Keratinocyte (primary cell): ENCODE measurements at regions not wholly inside any gene's neighbourhood (a gene's known extent, or its start where the extent isn't known, plus 50 kb on each side); places are given as distances from the start of the nearest gene placed in this dataset.

Experiments
- DNase-seq: peaks from one replicate; pipeline ENCODE4 v3.0.0-alpha.2; 2011; ENCODE audit warnings: low read depth, missing footprints, low spot score
- FAIRE-seq: peaks from 2 replicates; lab custom pipeline; 2011; peaks lifted over from hg19 to GRCh38; lab: Jason Lieb, UNC
- H2AFZ ChIP-seq: 2 replicates; pipeline ENCODE4 v1.6.0; 2012; ENCODE audit warnings: low read length, control low read depth, inconsistent platforms; ENCODE audit not compliant: control insufficient read depth
- H3K27ac ChIP-seq: 2 replicates; pipeline ENCODE4 v1.5.1; 2011; ENCODE audit warnings: low read length; ENCODE audit not compliant: control insufficient read depth, insufficient read depth
- H3K27me3 ChIP-seq: 3 replicates; pipeline ENCODE4 v1.6.0; 2011; ENCODE audit warnings: low read length; ENCODE audit not compliant: control insufficient read depth, insufficient read depth; ENCODE audit errors: extremely low read depth
- H3K36me3 ChIP-seq, 2 experiments: 2 replicates in 1 of 2; 3 replicates in 1 of 2; pipeline ENCODE4 v1.5.1; 2011; ENCODE audit warnings: low read length in 2 of 2, mild to moderate bottlenecking in 1 of 2; ENCODE audit not compliant: control insufficient read depth in 2 of 2, insufficient read depth in 2 of 2; ENCODE audit errors: extremely low read depth in 1 of 2
- H3K4me1 ChIP-seq: 3 replicates; pipeline ENCODE4 v1.5.1; 2011; ENCODE audit warnings: low read length; ENCODE audit not compliant: control insufficient read depth, insufficient read depth; ENCODE audit errors: extremely low read depth
- H3K4me2 ChIP-seq: 3 replicates; pipeline ENCODE4 v1.6.0; 2011; ENCODE audit warnings: low read depth, low read length; ENCODE audit not compliant: control insufficient read depth, insufficient read depth; ENCODE audit errors: extremely low read depth
- H3K4me3 ChIP-seq, 3 experiments: fragments of 200-600 bp in 1 of 3; sonication (generic) in 1 of 3; 2 replicates in 2 of 3; 3 replicates in 1 of 3; pipeline ENCODE4 v1.5.1; 2011 to 2016; ENCODE audit warnings: low read length in 3 of 3, mild to moderate bottlenecking in 3 of 3, control low read depth in 2 of 3, inconsistent platforms in 1 of 3, low read depth in 1 of 3, mixed read lengths in 1 of 3, mixed run types in 1 of 3, moderate library complexity in 1 of 3; ENCODE audit not compliant: control insufficient read depth in 2 of 3, insufficient read depth in 2 of 3; ENCODE audit errors: extremely low read depth in 1 of 3
- H3K79me2 ChIP-seq: 2 replicates; pipeline ENCODE4 v1.6.0; 2012; ENCODE audit warnings: low read length; ENCODE audit not compliant: control insufficient read depth, insufficient read depth
- H3K9ac ChIP-seq: 3 replicates; pipeline ENCODE4 v1.6.0; 2011; ENCODE audit warnings: low read length; ENCODE audit not compliant: control insufficient read depth, insufficient read depth; ENCODE audit errors: extremely low read depth
- H3K9me1 ChIP-seq: 3 replicates; pipeline ENCODE4 v1.6.0; 2011; ENCODE audit warnings: low read length; ENCODE audit not compliant: control insufficient read depth, insufficient read depth; ENCODE audit errors: extremely low read depth
- H3K9me3 ChIP-seq: 2 replicates; pipeline ENCODE4 v1.5.1; 2012; ENCODE audit warnings: low read depth, low read length; ENCODE audit not compliant: control insufficient read depth
- H4K20me1 ChIP-seq: 3 replicates; pipeline ENCODE4 v1.6.0; 2011; ENCODE audit warnings: low read length; ENCODE audit not compliant: control insufficient read depth, insufficient read depth; ENCODE audit errors: extremely low read depth
- EZH2 ChIP-seq: IDR thresholded peaks from one replicate; pipeline ENCODE4 v1.6.1; 2012; ENCODE audit warnings: inconsistent platforms, mild to moderate bottlenecking, low read length, moderate library complexity
- dilution Hi-C: fragments of 300-500 bp; cut with MboI; formaldehyde crosslinking; loops from one replicate; pipeline ENCODE4 v1.7.0; 2020; ENCODE audit warnings: low sequenced_read_pairs; ENCODE audit not compliant: extremely low pct_ligation_motif_present
- TF ChIP-seq, protein P1 (sequence below), 3 experiments: IDR thresholded peaks in 1 of 3; conservative IDR thresholded peaks in 1 of 3; optimal IDR thresholded peaks in 1 of 3; 2 replicates in 2 of 3; 3 replicates in 1 of 3; pipeline versions ENCODE3 to v1.5.1; 2011; ENCODE audit warnings: low read length in 3 of 3, mild to moderate bottlenecking in 3 of 3, moderate library complexity in 2 of 3, control low read depth in 1 of 3, inconsistent platforms in 1 of 3; ENCODE audit not compliant: insufficient read depth in 2 of 3; ENCODE audit errors: extremely low read depth in 1 of 3

DNA sequence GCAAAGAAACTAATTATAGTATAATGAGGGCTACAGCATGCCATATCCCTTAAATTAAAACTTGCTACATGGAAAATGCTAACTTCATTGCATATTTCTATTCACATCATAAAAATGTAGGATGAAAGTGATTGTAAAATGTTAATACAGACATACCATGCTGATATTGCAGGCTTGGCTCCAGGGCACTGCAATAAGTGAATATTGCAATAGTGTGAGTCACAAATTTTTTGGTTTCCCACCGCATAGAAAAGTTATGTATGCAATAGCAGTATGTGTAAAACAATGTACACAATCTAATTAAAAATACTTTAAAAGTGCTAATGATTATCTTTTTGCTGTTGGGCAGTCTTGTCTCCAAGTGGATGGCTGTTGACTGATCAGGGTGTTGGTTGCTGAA is 162.1 kb downstream of the CD8B2 start:
- no peaks in the 10 kb centered on the region for H3K9me3 ChIP-seq
- H3K4me3 ChIP-seq, result no peak overlapping the region
- H3K4me2 ChIP-seq, result no peak overlapping the region
- no peaks in the 10 kb centered on the region for H3K4me1 ChIP-seq
- H4K20me1 ChIP-seq, result no peaks in the 10 kb centered on the region
- no peak overlapping the region for H3K27ac ChIP-seq
- dilution Hi-C loops, result no loop called here
- no peak for TF ChIP-seq EZH2
- TF ChIP-seq, protein P1, sequence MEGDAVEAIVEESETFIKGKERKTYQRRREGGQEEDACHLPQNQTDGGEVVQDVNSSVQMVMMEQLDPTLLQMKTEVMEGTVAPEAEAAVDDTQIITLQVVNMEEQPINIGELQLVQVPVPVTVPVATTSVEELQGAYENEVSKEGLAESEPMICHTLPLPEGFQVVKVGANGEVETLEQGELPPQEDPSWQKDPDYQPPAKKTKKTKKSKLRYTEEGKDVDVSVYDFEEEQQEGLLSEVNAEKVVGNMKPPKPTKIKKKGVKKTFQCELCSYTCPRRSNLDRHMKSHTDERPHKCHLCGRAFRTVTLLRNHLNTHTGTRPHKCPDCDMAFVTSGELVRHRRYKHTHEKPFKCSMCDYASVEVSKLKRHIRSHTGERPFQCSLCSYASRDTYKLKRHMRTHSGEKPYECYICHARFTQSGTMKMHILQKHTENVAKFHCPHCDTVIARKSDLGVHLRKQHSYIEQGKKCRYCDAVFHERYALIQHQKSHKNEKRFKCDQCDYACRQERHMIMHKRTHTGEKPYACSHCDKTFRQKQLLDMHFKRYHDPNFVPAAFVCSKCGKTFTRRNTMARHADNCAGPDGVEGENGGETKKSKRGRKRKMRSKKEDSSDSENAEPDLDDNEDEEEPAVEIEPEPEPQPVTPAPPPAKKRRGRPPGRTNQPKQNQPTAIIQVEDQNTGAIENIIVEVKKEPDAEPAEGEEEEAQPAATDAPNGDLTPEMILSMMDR (optimal IDR thresholded peaks at IDR 0.05 in 1 of 3, IDR thresholded peaks at IDR 0.05 in 1 of 3, conservative IDR thresholded peaks at IDR 0.05 in 1 of 3; ENCODE audit: extremely low read depth in 1 of 3, insufficient read depth in 2 of 3, low read length in 3 of 3), result no peak
- no peak for DNase-seq
- H3K79me2 ChIP-seq, result no peaks in the 10 kb centered on the region
- H2AFZ ChIP-seq, result no peak overlapping the region
- FAIRE-seq, result no peak
- H3K9ac ChIP-seq, result no peak overlapping the region
- no peaks in the 10 kb centered on the region for H3K36me3 ChIP-seq
- H3K27me3 ChIP-seq, result no peaks in the 10 kb centered on the region
- no peaks in the 10 kb centered on the region for H3K9me1 ChIP-seq

DNA sequence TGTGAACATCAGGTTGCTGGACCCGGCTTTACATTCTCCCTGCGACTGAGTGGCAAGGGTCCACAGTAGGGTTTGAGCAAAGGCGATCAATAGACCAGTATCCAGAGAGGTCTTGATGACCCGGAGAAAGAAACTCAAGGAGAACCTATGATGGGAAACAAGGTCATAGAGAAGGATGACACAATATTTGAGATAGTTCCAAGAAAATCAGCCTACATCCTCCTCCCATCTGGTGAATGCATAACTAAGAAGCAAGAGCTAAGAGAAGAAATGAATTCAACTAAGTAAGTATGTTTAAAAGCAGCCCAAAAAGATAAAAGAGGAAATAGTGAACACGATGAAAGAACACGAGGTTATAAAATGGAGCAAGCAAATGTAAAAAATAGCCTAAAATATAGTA is 166.3 kb downstream of the CD8B2 start:
- no peak overlapping the region for H3K4me3 ChIP-seq
- H3K36me3 ChIP-seq, result no peaks in the 10 kb centered on the region
- H3K9ac ChIP-seq, result no peak overlapping the region
- no peaks in the 10 kb centered on the region for H4K20me1 ChIP-seq
- FAIRE-seq (no peak), DNase-seq (no peak)
- H3K9me3 ChIP-seq, result no peaks in the 10 kb centered on the region
- dilution Hi-C loops, result no loop called here
- H2AFZ ChIP-seq, result no peak overlapping the region
- H3K27ac ChIP-seq, result no peak overlapping the region
- no peak overlapping the region for H3K4me2 ChIP-seq
- H3K27me3 ChIP-seq, result no peaks in the 10 kb centered on the region
- H3K79me2 ChIP-seq, result no peaks in the 10 kb centered on the region
- no peaks in the 10 kb centered on the region for H3K4me1 ChIP-seq
- no peaks in the 10 kb centered on the region for H3K9me1 ChIP-seq
- TF ChIP-seq, protein P1 (optimal IDR thresholded peaks at IDR 0.05 in 1 of 3, IDR thresholded peaks at IDR 0.05 in 1 of 3, conservative IDR thresholded peaks at IDR 0.05 in 1 of 3; ENCODE audit: extremely low read depth in 1 of 3, insufficient read depth in 2 of 3, low read length in 3 of 3), result no peak
- TF ChIP-seq EZH2, result no peak
